ENCODE measurements at regions not wholly inside any gene's neighbourhood (a gene's known extent, or its start where the extent isn't known, plus 50 kb on each side); places are given as distances from the start of the nearest gene placed in this dataset.

DNA sequence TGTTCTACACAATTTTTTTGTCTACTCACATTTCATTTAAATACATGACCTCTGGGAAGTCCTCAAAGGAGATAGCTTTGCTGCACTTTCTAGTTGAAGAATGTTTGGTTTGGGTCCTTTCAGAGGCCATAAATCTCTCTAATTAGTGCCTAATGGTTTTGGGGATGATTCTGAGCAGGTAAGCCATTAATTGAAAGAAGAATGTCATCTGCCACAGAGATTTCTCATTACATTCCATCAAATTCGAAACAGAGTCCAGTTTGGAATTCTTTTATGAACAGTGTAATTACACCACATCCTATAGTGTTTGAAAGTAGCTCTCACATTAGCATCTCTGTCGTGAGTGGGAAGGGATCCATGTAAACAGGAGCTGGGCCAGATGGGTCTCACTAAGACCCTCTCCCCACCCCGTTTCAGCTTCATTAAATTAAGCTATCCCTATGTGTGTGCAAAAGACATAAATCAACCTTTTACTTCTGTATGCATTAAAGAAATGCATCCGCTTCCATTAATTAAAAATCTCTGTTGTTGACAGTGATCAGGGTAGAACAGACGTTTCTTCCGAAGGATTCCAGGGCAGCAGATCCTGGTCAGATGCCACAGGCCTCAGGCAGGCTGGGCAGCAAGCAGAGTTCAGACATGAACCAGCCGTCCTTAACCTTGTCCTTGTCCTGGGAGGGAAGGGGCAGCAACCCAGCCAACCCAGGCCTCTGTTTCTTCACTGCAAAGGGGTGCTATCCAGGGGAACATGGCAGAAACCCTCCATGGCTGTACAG lies 99.8 kb upstream of the MAP1B start:
- no peak for DNase-seq

DNA sequence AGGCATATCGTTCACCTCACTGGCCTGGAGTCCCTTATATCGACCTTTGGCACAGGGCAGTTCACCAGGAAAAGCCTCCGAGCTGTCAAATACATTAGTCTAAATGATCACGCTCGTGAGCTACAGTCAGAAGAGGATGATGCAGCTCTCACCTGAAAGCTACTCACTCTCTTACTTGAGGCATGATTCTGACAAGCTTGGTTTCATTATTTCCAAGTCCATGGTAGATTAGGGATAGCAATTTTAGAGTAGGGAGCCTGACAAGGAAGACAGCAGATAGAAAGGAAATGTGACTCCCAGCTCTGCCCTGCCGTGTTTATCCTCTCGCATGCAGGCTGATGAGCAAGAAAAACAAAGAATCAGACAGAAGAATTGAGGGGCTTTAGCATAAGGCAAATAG lies 98.0 kb upstream of the MAP1B start:
- no peak for DNase-seq

DNA sequence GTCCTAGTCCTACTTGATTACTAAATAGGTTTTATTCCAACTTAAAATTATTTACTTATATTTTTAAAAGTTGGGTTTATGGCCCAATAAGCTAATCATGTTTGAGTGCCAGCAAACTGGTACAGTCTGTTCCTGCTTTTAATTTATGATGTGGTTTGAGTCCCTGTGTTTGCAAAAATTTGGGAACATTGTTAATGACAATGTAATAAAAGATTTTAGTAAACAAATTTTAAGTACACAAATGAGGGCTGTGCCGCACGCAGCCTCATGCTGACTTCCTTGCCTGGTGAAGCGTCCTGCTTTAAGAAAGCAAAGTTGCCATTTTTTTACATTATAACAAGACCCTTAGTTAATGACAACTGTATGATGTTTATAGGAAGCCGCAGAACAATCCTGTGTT lies 96.8 kb upstream of the MAP1B start:
- no peak for DNase-seq

DNA sequence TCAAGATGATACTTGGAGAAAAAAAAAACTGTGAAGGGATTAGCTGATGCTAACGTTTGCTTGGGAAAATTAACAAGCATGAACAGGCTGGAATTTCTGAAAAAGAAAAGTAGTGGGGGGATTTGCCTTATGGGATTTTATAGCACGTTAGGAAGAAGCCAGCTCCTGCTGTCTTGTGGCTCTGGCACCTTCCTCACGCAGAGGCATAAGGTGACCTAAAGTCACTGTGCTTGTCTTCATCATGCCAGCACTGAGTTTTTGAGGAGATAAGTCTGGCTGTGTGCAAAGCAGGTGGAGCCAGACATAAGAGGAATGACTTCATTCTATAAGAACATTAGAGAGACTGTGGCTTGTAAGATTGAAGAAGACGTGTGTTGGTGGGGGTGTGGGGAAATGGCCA lies 94.4 kb upstream of the MAP1B start:
- DNase-seq: no peak

DNA sequence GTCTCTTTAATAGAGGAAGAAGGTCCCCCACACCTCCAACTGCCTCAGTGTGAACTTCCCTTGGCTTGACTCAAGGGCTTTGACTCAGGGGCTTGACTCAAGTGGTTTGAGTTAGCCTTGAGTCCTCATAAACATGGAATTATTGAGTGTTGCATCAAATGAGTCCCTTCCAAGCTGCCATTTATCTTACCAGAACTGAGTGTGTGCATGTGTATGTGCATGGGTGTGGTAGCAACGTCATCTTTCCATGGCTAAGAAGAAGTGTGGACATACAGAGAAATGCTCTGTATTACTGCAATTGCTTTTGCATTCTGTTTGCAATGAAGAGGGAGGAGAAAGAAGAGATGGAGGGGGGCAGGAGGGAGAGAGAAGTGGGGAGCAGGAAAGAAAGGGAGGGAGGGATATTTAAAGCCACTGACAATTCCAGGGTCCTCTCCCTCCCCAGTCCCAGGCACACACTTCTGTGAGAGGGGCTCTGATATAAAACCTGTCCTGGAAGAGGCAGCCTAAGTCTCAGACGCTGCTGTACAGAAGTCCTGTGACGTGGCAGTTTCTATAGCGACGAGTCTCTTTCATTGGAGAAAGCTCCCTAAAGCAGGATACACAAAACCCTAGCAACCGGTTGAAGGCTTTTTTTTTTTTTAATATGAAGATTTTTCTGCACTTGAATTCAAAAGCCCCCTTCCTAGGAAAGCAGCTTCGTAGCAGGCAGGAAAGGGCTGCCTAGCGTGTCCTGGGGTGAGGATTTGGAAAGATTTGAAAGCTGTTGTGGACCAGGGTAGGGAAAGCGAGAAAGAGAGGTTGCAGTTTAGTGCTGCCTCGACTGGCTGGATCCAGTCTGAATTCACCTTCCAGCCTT lies 93.3 kb upstream of the MAP1B start:
- no peak for DNase-seq

DNA sequence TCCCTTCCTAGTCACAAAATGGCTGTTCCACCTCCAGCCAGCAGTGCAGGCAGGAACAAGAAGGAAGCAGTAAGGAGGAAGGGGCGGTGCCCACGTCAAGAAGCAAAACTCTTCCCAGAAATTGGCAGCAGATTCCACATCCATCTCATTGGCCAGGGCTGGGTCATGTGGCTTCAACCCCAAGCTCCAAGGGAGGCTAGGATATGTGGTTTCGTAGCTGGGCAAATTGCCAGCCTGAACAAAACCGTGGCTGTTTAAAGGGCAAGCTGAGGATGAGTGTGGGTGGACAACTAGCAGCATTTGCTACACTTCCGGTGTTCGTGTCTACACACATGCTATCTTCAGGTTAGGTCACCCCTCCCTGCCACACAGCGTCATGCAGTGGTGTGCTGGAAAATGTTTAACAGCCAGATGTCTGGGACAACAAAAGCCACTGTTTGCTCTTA lies 92.1 kb upstream of the MAP1B start:
- peak; percentile 78 to 89 for DNase-seq

DNA sequence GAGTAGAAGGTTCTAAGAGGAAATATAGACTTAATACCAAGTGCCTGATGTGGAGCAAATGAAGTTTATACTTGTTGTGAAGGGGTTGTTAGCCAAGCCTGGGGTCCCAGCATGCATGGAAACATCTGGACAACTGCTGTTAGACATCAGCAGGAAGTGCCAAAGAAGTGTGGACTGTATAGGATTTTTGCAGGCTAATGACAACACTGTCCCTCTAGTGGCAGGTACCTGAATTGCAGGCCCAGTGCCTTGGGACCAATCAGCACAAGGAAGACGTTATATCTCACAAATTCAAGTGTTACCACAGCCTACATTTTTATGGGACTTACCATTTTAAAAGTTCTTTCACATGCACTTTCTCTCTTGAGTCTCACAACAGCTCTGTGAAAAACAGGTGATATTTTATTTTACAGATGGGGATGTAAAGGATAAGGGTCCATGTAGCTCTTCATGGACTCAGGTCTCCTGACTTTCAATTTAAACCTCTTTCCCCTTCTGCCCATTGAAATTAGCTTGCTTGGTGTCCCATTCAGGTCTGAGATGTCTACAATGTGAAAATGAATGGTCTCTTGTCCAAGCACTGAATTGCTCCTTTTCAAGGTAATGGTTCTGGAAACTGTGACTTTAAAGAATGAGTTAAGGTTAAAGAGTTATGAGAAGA lies 89.0 kb upstream of the MAP1B start:
- DNase-seq: peak in 1 of 2 experiments; percentile 14

DNA sequence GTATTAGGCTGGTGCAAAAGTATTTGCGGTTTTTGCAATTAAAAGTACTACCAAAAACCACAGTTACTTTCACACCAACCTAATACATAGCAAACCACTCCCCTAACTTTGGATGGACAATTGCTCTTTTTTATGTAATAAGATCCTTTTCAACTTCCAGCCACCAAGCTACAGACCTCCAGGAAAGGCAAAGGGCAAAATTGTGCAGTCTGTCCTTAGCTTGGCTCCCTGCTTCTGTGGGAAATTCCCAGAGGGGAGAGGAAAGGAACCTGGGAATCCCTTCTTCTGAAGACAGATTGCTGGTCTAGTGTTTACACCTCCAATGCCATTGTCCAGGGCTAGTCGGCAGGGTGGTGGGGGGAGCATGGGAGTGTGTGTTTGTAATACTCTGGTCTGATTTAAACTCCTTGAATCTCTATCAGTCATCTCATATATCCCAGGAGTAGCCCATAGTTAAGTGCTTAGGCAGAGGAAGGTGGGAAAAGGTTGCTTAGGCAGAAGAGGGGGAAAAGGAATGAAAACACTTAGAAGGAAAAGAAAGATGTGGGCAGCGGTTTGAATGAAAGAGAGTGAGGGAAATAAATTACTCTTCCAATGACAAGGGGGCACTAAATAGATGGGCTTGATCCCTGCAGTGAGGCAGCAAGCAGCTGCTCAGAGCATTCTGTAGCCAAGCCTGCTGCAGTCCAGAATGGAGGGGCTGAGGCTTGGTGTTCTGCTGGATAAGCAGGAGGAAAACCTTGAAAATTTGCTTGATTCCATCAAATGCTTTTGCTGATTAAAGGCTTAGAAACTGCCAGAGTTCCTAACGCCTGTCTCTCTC lies 86.9 kb upstream of the MAP1B start:
- DNase-seq: no peak

DNA sequence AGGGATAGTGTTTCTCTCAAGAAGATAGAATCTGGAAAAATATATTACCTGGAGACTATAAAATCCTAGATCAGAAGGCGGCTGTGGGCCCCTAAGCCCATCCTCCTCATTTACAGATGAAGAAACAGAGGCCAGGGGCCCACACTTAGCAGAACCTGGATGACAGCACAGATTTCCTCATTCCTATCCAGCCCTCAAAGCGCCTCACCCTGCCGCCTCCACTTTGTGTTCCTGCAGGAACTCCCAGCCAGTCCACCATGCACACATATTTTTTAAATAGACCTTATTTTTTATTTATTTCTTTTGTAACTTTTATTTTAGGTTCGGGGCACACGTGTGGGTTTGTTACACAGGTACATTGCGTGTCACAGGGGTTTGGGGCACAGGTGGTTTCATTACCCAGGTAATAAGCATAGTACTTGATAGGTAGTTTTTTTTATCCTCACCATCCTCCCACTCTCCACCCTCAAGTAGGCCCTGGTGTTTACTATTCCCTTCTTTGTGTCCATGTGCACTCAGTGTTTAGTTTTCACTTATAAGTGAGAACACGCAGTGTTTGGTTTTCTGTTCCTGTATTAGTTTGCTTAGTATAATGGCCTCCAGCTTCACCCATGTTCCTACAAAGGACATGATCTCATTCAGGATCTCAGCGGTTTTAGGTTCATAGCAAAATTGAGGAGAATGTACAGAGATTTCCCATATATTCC lies 85.5 kb upstream of the MAP1B start:
- DNase-seq: no peak

DNA sequence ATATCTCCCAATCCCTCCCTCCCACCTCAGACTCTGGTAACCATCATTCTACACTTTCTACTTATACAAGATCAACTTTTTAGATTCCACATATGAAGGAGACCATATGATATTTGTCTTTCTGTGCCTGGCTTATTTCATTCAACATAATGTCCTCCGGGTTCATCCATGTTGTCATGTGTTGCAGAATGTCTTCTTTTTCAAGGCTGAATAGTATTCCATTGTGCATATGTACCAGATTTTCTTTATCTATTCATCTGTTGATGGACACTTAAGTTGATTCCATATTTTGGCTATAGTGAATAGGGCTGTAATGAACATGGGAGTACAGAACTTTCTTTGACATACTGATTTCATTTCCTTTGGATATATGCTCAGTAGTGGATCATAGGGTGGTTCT lies 78.9 kb upstream of the MAP1B start:
- no peak for DNase-seq

DNA sequence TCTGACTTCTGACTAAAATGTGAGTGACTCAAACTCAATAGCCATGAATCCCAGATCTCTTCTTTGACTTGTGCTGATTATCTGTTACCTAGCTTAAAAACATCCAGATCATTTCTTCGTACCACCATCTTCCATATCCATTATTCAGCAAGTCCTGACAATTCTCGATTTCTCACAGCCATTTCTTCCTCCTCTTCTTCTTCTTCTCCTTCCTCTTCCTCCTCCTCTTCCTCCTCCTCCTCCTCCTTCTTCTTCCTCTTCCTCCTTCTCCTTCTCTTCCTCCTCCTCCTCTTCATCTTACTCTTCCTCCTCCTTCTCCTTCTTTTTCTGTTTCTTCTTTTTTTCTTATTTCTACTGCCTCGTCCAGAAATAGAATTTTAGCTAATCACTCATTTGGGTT lies 77.0 kb upstream of the MAP1B start:
- DNase-seq: no peak

DNA sequence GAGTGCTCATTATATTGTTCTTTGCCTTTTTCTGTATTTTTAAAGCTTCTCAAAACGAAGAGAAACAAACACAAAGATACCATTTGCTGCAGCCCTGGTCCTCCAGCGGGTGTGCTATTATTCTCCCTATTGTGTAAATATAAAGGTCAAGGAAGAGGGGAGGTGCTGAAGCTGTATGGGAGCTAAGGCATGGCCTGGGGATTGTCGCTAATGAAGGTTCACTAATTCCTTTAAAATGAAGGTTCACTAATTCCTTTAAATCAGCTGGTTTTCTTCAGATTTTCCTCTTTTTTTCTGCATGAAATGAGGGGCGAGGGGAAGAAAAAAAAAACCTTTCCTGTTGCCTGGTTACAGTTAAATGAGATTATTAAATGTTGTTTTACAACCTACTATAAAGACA lies 74.5 kb upstream of the MAP1B start:
- DNase-seq: no peak

DNA sequence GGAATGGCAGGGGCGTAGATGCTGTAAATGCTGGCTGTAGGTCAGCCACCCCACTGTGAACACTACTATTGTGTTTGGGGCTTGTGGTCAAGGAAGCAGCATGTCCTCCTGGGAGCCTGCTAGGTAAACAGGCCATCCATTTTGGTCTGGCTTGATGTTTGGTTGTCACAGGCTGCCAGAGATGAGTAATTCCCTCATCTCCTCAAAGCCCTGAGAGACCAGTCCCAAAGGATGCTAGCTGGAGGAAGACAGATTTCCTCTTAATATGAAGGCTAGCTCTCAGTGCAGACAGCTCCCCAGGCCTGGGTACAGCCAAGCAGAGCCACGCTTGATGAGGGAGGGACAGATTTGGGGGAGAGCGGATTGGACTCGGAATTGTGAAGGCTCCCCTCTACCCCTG lies 72.5 kb upstream of the MAP1B start:
- no peak for DNase-seq

DNA sequence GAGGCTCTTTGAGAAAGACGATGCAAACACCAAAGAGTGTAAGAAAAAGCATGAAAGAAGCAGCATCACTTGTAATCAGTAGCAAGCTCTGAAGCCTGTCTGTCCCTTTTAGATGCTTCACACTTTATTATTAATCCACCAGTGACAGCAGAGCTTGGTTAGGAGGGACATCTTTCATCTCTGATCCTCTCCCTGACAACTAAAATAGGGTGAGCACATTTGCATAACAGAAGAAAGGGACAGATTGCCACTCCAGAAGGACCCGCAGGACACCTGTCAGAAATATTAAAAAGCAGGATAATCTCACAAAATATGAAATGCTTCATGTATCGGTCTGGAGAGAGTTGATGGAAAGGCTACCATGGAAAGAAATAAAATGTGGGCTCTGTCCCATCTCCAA lies 71.4 kb upstream of the MAP1B start:
- no peak for DNase-seq

DNA sequence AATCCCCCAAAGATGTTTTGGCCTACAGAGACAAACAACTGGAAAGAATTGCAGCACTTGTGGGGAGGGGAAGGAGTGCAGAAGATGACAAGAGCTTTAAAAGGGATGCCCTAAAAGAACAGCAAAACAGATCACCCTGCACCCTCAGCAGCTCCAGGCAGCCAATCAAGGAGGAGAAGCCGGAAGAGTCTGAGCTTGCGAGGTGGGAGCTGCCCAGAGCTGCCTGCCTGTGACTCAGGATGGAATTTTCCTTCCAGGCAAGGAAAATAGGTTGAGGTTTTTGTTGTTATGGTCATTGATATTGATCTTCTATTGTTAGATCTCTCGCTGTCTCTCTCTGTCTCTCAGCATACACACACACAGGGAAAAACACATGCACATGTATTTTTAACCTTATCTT lies 70.3 kb upstream of the MAP1B start:
- DNase-seq: no peak

DNA sequence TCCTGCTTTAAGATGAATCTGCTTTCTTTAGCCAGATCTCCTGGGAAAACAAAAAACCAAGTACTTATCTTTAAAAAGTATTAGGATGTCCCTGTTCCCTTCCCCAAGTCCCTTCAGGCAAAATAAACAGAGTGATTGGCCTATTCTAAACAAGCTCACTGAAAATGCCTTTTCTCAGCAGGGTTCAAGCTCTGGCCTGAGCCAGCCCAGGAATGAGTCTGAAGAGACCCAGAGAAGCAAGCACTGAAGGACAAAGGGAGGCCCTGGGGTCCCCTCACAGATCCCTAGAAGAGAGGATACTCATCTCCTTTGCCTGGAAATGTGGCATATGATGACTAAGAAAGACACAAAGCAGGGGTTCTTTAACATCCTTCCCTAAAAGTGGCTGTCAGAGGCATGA lies 66.8 kb upstream of the MAP1B start:
- DNase-seq: no peak

DNA sequence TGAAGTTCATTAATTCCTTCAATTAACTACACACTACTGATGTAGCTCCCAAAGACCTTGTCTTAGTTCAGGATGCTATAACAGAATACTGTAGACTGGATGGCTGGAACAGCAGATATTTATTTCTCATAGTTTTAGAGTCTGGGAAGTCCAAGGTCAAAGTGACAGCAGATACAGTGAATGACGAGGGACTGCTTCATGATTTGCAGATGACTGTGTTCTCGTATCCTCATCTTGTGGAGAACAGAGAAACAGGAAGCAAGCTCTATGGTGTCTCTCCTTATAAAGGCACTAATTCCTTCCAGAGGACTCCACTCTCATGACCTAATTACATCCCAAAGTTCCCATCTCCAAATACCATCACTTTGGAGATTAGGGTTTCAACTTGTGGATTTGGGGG lies 65.6 kb upstream of the MAP1B start:
- DNase-seq: no peak

DNA sequence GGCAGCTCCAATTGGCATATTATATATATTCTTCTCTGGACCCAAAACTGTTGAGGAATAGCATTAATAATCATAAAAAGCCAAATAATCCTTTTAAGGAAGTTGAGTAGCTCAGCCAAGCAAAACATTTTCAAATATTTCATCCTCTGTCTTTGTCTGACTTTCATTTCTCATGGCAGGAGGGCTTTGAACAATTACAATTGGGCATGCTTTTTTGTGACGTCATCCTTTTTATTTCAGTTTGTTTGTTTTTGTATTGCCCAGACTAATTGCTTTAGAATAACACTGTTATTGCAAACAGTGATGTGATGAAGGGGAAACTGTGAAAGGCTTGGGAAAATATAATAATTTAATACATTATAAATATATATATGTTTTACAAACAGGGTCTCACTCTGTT lies 65.2 kb upstream of the MAP1B start:
- DNase-seq: no peak

DNA sequence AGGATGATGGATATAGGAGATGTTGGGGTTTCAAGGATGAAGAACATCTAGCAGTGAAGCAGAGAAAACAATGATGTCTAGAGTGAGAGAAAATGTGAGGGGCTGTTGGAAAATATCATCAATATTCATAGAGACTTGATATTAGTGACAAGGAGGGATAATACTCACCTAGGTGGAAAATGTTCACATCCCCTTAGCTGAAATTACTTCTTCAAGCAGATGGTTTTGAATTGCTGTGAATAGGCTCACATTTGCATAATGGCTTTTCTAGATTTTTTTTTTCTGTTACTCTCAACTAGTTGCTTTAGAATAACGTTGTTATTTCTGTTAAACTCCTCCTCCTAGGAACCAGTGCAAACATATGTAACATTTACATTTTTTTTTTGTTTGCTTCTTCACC lies 61.6 kb upstream of the MAP1B start:
- DNase-seq: no peak

DNA sequence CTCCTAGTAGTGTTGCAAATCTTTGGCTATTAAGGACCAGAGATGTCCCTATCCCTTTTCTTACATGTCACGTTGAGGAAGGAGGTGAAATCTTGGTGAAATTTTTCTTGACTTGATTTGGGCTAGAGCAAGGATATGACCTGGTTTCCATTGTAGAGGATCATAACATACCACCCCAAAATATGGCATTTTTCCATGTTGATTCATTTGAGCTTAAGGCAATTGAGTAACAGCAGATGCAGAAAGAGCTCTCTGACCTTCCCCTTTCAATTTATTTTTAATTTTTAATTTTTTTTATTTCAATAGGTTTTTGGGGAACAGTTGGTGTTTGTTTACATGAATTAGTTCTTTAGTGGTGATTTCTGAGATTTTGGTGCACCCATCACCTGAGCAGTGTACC lies 61.2 kb upstream of the MAP1B start:
- DNase-seq: no peak

DNA sequence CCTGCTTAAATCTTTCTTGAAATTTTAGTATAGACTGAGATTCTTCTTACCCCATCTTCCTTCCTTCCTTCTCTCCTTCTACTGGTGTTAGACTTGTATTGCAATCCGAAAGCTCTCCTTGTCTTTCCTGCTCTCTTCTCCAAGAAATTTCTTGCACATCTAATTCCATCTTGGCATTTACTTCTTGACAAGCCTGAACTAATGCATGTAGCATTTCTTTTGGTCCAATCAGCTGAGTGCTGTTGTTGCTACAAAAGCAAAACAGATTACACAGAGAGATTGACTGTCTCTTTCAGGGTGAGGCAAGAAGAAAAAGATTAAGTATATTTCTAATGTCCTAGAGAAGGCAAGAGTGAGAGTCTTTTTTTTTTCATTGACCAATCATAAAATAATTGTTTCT lies 51.6 kb upstream of the MAP1B start:
- no peak for DNase-seq
